Stimulated activated naive CD8-positive, alpha-beta T cell treated with anti-CD3 and anti-CD28 coated beads, Interleukin-15, Interleukin-2, amounts not matched to agents 100 ng/mL and 50 ng/mL, for 24 hours (primary cell): ENCODE measurements at regions not wholly inside any gene's neighbourhood (a gene's known extent, or its start where the extent isn't known, plus 50 kb on each side); places are given as distances from the start of the nearest gene placed in this dataset.

Source experiments
- H3K27ac Mint-ChIP-seq: one replicate; pipeline ENCODE4 v1.8.0; 2021; ENCODE audit warnings: mild to moderate bottlenecking, mixed read lengths
- H3K27me3 Mint-ChIP-seq: one replicate; pipeline ENCODE4 v1.8.0; 2021; ENCODE audit warnings: mixed read lengths
- H3K36me3 Mint-ChIP-seq: one replicate; pipeline ENCODE4 v1.8.0; 2021; ENCODE audit warnings: low read depth, mixed read lengths
- H3K4me1 Mint-ChIP-seq: one replicate; pipeline ENCODE4 v1.8.0; 2021; ENCODE audit warnings: low read depth, mixed read lengths
- H3K4me3 Mint-ChIP-seq: one replicate; pipeline ENCODE4 v1.8.0; 2021; ENCODE audit warnings: mild to moderate bottlenecking, mixed read lengths
- H3K9me3 Mint-ChIP-seq: one replicate; pipeline ENCODE4 v1.8.0; 2021; ENCODE audit warnings: mixed read lengths

DNA sequence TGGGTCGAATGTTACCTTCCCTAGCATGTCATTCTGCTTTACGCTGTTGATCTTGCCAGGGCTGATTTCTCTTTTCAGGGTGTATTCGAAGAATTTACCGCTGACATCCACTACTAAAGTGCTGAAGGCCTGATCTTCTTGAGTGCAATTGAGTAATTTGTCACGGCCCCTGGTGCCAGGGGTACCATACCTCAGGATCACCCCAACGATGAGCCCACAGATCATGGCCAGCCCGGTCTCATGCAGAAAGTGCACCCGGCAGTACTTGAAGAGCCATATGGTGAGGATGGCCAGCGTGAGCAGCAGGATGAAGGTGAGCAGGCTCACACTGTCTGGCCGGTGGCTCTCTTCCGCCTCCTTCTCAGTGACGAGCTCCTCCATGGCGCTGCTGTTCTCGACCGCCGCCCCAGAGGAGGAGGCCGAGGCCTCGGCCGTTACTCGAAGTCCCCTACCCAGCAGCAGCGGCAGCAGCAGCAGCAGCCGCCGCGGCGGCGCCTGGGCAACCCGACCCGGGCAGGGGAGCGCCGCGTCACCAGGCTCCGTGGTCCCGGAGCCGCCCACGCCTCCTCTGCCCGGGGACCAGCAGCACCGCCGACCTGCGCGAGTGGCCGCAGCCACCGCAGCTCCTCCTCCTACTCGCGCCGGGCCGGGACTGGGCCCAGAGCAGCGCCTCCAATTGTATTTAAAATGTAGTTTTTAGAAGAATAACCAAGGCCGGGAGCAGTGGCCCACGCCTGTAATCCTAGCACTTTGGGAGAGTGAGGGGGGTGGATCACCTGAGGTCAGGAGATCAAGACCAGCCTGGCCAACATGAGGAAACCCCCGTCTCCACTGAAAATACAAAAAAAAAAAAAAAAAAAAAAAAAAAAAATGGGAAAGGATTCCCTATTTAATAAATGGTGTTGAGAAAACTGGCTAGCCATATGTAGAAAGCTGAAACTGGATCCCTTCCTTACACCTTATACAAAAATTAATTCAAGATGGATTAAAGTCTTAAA lies 58.5 kb upstream of the TMPO start:
- H3K27me3 Mint-ChIP-seq, result peaks cover 26% of the 10 kb centered on the region
- H3K9me3 Mint-ChIP-seq, result no peaks in the 10 kb centered on the region
- H3K27ac Mint-ChIP-seq, result no peak overlapping the region
- peak overlapping the region; percentile 51 for H3K4me3 Mint-ChIP-seq
- H3K4me1 Mint-ChIP-seq, result peaks cover 17% of the 10 kb centered on the region
- H3K36me3 Mint-ChIP-seq, result no peaks in the 10 kb centered on the region

- H3K9me3 Mint-ChIP-seq, result no peaks in the 10 kb centered on the region
- H3K27me3 Mint-ChIP-seq, result no peaks in the 10 kb centered on the region
- H3K36me3 Mint-ChIP-seq, result no peaks in the 10 kb centered on the region
- H3K4me1 Mint-ChIP-seq, result peaks cover 25% of the 10 kb centered on the region
- no peak overlapping the region for H3K27ac Mint-ChIP-seq
- no peak overlapping the region for H3K4me3 Mint-ChIP-seq
These were observed 51.2 kb upstream of the TMPO start for GRCh38 chr12:98464190-98464589.

GRCh38 chr12:98465505-98465904 lies 49.9 kb upstream of the TMPO start:
- H3K36me3 Mint-ChIP-seq, result no peaks in the 10 kb centered on the region
- H3K9me3 Mint-ChIP-seq, result no peaks in the 10 kb centered on the region
- H3K4me3 Mint-ChIP-seq, result no peak overlapping the region
- no peaks in the 10 kb centered on the region for H3K27me3 Mint-ChIP-seq
- H3K27ac Mint-ChIP-seq, result no peak overlapping the region
- peaks cover 25% of the 10 kb centered on the region for H3K4me1 Mint-ChIP-seq
